Osteocyte (in vitro differentiated cells): ENCODE measurements at regions not wholly inside any gene's neighbourhood (a gene's known extent, or its start where the extent isn't known, plus 50 kb on each side); places are given as distances from the start of the nearest gene placed in this dataset.

Source experiments
- DNase-seq: peaks from one replicate; pipeline ENCODE4 v3.0.0; 2021; ENCODE audit warnings: mixed read lengths; ENCODE audit not compliant: unreplicated experiment; ENCODE audit errors: extremely low spot score
- H3K27ac Mint-ChIP-seq: one replicate; pipeline ENCODE4 v1.8.0; 2021; ENCODE audit warnings: mild to moderate bottlenecking, mixed read lengths; ENCODE audit not compliant: unreplicated experiment
- H3K27me3 Mint-ChIP-seq: one replicate; pipeline ENCODE4 v1.8.0; 2021; ENCODE audit warnings: mixed read lengths; ENCODE audit not compliant: unreplicated experiment
- H3K36me3 Mint-ChIP-seq: one replicate; pipeline ENCODE4 v1.8.0; 2021; ENCODE audit warnings: mixed read lengths; ENCODE audit not compliant: unreplicated experiment
- H3K4me1 Mint-ChIP-seq: one replicate; pipeline ENCODE4 v1.8.0; 2021; ENCODE audit warnings: mixed read lengths; ENCODE audit not compliant: unreplicated experiment
- H3K4me3 Mint-ChIP-seq: one replicate; pipeline ENCODE4 v1.8.0; 2021; ENCODE audit warnings: mild to moderate bottlenecking, moderate library complexity, mixed read lengths; ENCODE audit not compliant: unreplicated experiment
- H3K9me3 Mint-ChIP-seq: one replicate; pipeline ENCODE4 v1.8.0; 2021; ENCODE audit warnings: mixed read lengths; ENCODE audit not compliant: unreplicated experiment
- TF ChIP-seq, protein P1 (sequence below): fragments of 200-600 bp; sonication (generic); IDR thresholded peaks from 2 replicates; pipeline ENCODE4 v1.5.0; 2021; ENCODE audit warnings: antibody characterized with exemption, mild to moderate bottlenecking, moderate library complexity

DNA sequence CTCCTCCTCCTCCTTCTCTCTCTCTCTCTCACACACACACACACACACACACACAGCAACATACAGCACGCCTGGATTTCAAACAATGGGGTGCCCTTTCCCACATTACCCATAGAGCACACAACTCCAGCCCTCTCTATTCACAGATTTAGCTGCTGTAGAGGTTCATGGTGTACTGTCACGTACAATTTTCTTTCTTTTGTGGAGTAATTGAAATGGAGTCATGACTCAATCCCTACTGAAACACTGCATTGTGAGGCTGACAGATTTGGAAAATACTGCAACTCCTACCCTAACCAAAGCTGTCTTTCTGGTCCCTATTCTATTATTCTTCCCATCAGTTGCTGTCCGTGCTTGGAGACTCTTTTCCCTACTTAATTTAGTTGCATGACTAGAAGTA, 166.9 kb downstream of the EDN1 start:
- Mint-ChIP-seq H3K27me3 (no peaks in the 10 kb centered on the region), H3K27ac (no peak overlapping the region), H3K4me1 (peaks cover 8% of the 10 kb centered on the region), H3K4me3 (no peak overlapping the region), H3K9me3 (peaks cover 17% of the 10 kb centered on the region), H3K36me3 (no peaks in the 10 kb centered on the region)
- no peak for DNase-seq
- TF ChIP-seq, protein P1, sequence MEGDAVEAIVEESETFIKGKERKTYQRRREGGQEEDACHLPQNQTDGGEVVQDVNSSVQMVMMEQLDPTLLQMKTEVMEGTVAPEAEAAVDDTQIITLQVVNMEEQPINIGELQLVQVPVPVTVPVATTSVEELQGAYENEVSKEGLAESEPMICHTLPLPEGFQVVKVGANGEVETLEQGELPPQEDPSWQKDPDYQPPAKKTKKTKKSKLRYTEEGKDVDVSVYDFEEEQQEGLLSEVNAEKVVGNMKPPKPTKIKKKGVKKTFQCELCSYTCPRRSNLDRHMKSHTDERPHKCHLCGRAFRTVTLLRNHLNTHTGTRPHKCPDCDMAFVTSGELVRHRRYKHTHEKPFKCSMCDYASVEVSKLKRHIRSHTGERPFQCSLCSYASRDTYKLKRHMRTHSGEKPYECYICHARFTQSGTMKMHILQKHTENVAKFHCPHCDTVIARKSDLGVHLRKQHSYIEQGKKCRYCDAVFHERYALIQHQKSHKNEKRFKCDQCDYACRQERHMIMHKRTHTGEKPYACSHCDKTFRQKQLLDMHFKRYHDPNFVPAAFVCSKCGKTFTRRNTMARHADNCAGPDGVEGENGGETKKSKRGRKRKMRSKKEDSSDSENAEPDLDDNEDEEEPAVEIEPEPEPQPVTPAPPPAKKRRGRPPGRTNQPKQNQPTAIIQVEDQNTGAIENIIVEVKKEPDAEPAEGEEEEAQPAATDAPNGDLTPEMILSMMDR: no peak

- Mint-ChIP-seq H3K27ac (no peak overlapping the region), H3K27me3 (no peaks in the 10 kb centered on the region), H3K9me3 (peaks cover 12% of the 10 kb centered on the region), H3K4me3 (no peak overlapping the region), H3K36me3 (no peaks in the 10 kb centered on the region), H3K4me1 (peaks cover 8% of the 10 kb centered on the region)
- DNase-seq: no peak
- TF ChIP-seq, protein P1: no peak
Observed at GRCh38 chr6:12458558-12458957, 168.4 kb downstream of the EDN1 start.

DNA sequence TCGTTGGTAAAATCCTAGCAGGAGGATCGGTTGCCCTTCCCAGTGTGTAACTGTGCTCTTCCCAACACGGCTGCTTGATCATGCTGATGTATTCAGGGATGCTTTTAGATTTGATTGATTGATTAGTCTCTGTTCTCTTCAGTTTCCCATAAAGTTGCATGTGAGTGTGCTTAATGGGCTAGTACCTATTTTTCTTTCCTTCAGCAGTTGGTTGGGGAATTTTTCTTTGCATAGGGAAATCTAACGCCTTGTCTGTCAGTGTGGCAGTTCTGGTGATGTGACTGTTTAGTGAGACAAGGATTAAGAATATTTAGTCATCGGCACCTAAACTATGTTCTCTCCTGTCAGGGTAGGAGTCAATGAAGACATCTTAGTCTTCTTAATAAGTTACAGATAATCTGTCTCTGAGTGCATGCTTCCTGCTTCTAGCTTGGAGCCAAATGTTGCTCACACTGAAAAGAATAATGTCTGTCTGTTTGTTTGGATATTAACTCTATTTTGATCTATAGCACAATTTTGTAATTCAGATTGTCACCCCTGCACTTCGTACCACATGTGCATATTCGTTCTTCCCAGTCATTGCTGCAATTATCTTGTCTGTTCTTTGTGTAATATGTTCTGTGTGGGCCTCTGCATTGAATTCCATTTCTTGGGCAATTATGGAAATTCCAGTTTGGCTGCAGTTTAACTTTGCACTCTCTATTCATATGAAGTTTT, 169.9 kb downstream of the EDN1 start:
- TF ChIP-seq, protein P1: no peak
- no peak overlapping the region for H3K4me3 Mint-ChIP-seq
- H3K4me1 Mint-ChIP-seq: peaks cover 8% of the 10 kb centered on the region
- H3K9me3 Mint-ChIP-seq: peaks cover 2% of the 10 kb centered on the region
- H3K27me3 Mint-ChIP-seq: no peaks in the 10 kb centered on the region
- no peak overlapping the region for H3K27ac Mint-ChIP-seq
- H3K36me3 Mint-ChIP-seq: no peaks in the 10 kb centered on the region
- DNase-seq: no peak

- Mint-ChIP-seq H3K27ac (no peak overlapping the region), H3K9me3 (peaks cover 9% of the 10 kb centered on the region), H3K36me3 (no peaks in the 10 kb centered on the region), H3K27me3 (no peaks in the 10 kb centered on the region), H3K4me3 (no peak overlapping the region), H3K4me1 (no peaks in the 10 kb centered on the region)
- DNase-seq: no peak
- TF ChIP-seq, protein P1: no peak
Observed at GRCh38 chr6:12467706-12468670, 177.8 kb downstream of the EDN1 start.

DNA sequence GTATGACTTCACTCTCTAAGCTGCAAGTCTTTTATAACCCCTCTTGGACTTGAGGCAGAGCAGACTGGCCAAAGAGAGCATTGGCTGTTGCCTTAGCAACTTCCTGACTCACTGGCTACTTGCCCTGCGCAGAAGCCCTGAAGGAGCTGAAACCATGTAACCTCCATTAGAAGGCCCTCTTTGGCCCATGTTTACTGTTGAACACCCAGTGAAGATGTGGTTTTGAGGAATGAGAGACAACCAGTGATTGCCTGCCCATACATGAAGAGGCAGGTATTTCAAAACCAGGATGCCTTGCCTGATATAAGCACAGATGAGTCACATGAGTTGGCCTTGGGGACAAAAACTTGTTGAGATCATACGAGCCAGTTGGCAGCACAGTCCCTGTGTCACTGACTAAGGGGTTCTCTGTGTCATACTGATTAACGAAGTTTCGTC, 182.5 kb downstream of the EDN1 start:
- Mint-ChIP-seq H3K27me3 (no peaks in the 10 kb centered on the region), H3K36me3 (no peaks in the 10 kb centered on the region), H3K27ac (no peak overlapping the region), H3K4me1 (no peaks in the 10 kb centered on the region), H3K9me3 (no peaks in the 10 kb centered on the region), H3K4me3 (no peak overlapping the region)
- TF ChIP-seq, protein P1: no peak
- DNase-seq: no peak
